Activated CD8-positive, alpha-beta memory T cell treated with anti-CD3 and anti-CD28 coated beads, Interleukin-2, amount 50 U/mL, for 1 hour (primary cell): ENCODE measurements at regions not wholly inside any gene's neighbourhood (a gene's known extent, or its start where the extent isn't known, plus 50 kb on each side); places are given as distances from the start of the nearest gene placed in this dataset.

ENCODE experiments used
- DNase-seq: peaks from one replicate; pipeline ENCODE4 v3.0.0-alpha.2; 2020; ENCODE audit errors: extremely low read depth

DNA sequence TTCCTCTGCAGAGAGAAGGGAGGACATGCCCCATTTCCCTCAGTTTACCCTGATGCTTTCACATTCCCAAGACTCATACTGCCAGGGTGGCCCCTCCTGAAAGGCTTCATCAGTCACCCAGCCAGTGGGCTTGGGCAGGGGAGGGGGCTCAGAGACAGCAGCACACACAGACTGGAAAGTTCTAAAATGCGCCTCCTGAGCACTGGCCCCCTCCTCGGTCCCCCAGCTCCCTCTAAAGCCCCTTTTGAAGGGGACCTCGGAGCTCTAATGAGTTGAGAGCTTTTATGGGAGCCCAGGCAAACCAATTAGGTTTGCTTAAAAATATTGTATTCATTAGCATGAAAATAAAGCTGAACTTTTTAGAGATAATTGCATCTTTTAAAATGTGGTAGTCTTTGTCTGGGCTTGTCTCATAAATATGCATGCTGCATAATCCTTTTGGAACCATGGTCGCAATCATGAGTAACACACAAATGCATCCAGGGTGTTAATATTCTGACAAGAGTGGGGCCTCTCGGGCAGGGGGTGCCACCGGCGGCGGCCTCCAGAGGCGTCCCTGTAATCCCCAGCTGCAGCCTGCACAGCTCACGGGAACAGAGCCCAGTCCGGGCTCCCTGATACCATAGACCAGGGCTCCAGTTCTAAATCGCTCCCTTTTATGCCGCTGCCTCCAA, 78.5 kb downstream of the RPLP1 start:
- no peak for DNase-seq

GRCh38 chr15:69531665-69532027, 79.0 kb downstream of the RPLP1 start:
- no peak for DNase-seq

- no peak for DNase-seq
These were observed 79.4 kb downstream of the RPLP1 start for GRCh38 chr15:69532066-69532465.

- no peak for DNase-seq
These were observed 80.2 kb downstream of the RPLP1 start for GRCh38 chr15:69532856-69533255.

DNA sequence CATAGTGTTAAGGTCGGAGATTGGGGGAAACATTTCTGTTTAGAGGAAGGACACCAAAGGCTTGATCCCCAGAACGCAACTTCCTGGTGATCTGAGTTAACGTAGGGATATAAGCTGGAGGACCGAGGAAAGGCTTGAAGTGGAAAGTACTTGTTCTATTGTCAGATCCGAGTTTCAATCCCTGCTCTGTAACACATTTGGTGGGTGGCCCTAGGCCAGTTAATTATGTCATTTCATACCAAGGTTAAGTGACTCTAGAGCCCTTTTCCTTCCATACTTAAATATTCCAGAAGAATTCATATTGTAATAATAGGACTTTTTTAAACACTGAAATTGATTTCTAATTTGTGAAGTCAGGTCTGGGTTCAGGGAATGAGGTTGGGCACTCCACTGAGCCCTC, 80.9 kb downstream of the RPLP1 start:
- DNase-seq = no peak

DNA sequence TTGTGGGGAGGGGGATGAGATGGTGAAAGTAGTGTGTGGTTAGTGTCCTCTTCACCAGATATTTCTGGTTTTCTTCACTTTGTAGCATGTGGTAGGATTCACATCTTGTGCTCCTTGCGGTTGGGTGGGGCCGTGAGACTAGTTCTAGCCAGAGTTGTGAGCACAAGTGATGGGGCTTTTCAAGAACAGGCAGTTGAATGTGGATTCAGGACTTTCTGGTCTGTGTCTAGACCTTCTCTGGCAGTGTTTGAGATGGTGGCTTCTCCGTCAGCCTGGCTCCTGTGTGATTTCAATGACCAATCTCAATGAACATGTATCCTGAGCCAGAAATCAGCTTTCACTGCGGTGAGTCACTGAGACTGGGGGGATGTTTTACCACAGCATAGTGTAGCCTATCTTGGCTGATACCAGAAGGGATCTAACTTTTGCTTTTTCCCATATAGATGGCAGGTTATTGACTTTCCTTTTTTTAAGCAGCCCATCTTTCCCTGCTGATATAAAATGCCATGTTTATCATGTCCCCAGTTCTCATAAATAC, 82.6 kb downstream of the RPLP1 start:
- DNase-seq = no peak

- no peak for DNase-seq
These were observed 83.4 kb downstream of the RPLP1 start for GRCh38 chr15:69535998-69536397.

DNA sequence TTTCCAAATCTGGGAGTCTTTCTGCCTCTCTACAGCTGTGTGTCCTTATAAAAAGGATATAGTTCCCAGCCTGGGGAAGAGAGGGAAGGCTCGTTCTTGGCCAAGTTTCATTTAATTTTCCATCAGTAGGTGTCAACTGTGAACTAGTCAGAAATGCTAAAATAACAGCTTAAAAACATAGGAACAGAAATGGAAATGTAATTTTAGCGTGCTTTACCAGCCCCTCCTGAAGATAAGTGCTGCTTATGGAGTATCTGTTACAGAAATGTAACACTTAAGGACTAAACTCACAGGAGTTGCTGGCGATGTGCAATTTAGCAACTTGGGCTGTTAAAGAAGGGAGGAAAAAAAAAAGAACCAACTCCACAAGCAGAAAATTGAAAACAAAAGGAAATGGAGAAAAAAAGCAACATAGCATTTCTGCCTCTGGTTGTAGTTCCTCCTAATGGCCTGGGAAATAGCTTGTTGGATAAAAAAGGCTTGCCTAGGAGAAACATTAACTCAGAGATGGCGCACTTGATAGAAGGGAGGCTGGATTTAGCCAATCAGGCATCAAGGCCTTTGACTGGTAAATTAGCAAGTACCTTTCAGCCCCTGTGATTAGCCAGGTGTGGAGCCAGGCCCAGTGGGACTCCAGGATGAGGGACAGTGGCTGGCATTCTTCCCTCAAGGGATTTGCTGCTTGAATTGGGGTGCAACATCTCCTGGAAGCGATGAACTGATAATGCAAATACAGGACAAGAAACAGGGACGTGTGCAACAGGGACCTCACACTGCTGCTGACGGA, 84.3 kb downstream of the RPLP1 start:
- DNase-seq = no peak

DNA sequence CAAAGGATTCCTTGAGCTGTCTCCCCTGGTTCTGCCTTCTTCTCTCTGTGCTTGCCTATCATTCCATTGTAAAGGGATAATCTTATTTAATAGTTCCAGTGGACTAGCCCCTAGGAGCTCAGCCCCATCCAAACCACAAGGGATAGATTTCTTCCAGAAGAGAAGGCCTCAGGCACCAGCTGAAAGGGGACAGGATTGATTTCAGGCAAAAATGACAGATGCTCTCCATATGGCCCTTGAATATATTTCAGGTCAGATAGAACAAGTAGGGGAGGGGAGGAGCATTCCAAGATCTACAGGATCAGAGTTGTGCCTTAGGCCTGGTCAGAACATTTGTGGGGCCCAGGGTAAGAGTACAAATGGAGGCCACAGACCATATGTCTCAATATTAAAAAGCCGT, 85.3 kb downstream of the RPLP1 start:
- no peak for DNase-seq

DNA sequence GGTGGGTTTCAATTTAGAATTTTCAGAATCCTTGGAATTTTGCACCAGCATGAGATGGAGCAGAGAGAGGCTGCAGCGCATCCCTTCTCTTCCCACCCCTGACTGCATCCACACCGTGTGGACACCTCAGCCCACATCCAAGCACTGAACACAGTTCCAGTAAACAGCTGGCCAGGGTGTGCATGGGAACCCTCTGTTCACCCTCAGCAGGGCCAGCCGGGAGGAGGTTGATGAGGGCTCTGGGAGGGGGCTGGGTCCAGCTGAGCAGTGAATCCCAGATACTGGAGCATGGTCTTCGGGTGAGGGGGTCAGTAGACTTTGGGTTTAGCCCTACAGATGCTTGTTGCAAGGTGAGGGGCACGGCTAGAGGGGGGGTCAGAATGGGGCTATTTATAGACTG, 85.8 kb downstream of the RPLP1 start:
- no peak for DNase-seq

- DNase-seq = no peak
These were observed 86.7 kb downstream of the RPLP1 start for GRCh38 chr15:69539345-69539744.

DNA sequence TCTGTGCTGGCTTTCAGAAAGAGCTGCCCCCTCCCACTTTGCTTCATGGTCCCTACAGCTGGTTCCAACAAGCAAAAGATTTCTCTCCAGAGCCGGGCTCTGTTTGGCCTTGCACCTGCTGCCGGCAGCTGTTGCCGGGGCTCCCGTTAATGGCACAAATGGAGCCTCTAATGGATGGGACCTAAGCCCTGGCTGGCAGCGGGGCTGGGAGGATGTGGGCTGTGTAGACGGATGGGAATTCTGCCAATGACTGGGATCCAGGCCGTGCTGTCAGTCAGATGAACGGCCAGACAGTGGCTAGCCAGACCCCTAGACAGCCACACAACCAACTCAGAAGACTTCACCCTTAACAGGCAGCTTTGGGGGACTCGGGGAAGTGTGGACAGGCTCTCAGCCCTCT, 88.0 kb downstream of the RPLP1 start:
- DNase-seq = no peak

GRCh38 chr15:69542028-69542427, 89.4 kb downstream of the RPLP1 start:
- DNase-seq = no peak

- DNase-seq = no peak
These were observed 91.2 kb downstream of the RPLP1 start for GRCh38 chr15:69543681-69544364.

GRCh38 chr15:69544365-69545113, 91.9 kb downstream of the RPLP1 start:
- no peak for DNase-seq

GRCh38 chr15:69546182-69546581, 93.6 kb downstream of the RPLP1 start:
- DNase-seq = no peak

- no peak for DNase-seq
These were observed 96.0 kb downstream of the RPLP1 start for GRCh38 chr15:69548395-69549180.

- no peak for DNase-seq
These were observed 98.9 kb downstream of the RPLP1 start for GRCh38 chr15:69551391-69552056.

GRCh38 chr15:69552057-69552815, 99.6 kb downstream of the RPLP1 start:
- no peak for DNase-seq

GRCh38 chr15:69553686-69554085, 101.1 kb downstream of the RPLP1 start:
- DNase-seq = no peak
